GM12875 (cell line): ENCODE measurements at regions not wholly inside any gene's neighbourhood (a gene's known extent, or its start where the extent isn't known, plus 50 kb on each side); places are given as distances from the start of the nearest gene placed in this dataset.

Experiments
- H3K4me3 ChIP-seq: one replicate; pipeline ENCODE4 v1.5.1; 2011; ENCODE audit warnings: low read depth, low read length, control low read depth
- CTCF ChIP-seq: IDR thresholded peaks from 2 replicates; pipeline ENCODE4 v1.5.1; 2011; ENCODE audit warnings: low read depth, mild to moderate bottlenecking, control low read depth, inconsistent platforms, low read length, moderate library complexity, borderline replicate concordance; ENCODE audit not compliant: insufficient read depth

- no peak for TF ChIP-seq CTCF
Observed at GRCh38 chr12:29054858-29055663, 94.0 kb upstream of the FAR2 start.

GRCh38 chr12:29066011-29066588 lies 83.0 kb upstream of the FAR2 start:
- TF ChIP-seq CTCF: no peak
- H3K4me3 ChIP-seq: no peak overlapping the region

More at GRCh38 chr12:29054858-29055663, 94.0 kb upstream of the FAR2 start:
- H3K4me3 ChIP-seq: no peak overlapping the region

- TF ChIP-seq CTCF: no peak
Observed at GRCh38 chr12:29067430-29067829, 81.6 kb upstream of the FAR2 start.

GRCh38 chr12:29070309-29070708 lies 78.8 kb upstream of the FAR2 start:
- no peak overlapping the region for H3K4me3 ChIP-seq

More at GRCh38 chr12:29067430-29067829, 81.6 kb upstream of the FAR2 start:
- H3K4me3 ChIP-seq: no peak overlapping the region

GRCh38 chr12:29071099-29071498 lies 78.0 kb upstream of the FAR2 start:
- no peak overlapping the region for H3K4me3 ChIP-seq
- TF ChIP-seq CTCF: no peak

More at GRCh38 chr12:29070309-29070708, 78.8 kb upstream of the FAR2 start:
- no peak for TF ChIP-seq CTCF

GRCh38 chr12:29072631-29073030 lies 76.4 kb upstream of the FAR2 start:
- TF ChIP-seq CTCF: no peak

More at GRCh38 chr12:29072631-29073030, 76.4 kb upstream of the FAR2 start:
- no peak overlapping the region for H3K4me3 ChIP-seq
